Activated CD8-positive, alpha-beta memory T cell treated with anti-CD3 and anti-CD28 coated beads for 36 hours (primary cell): ENCODE measurements at regions not wholly inside any gene's neighbourhood (a gene's known extent, or its start where the extent isn't known, plus 50 kb on each side); places are given as distances from the start of the nearest gene placed in this dataset.
"Not testable (repeated sequence)": the region's sequence is repeated elsewhere in the genome, so short reads cannot be mapped to it uniquely, and the experiment has no call there.

Source experiments
- CTCF ChIA-PET: fragments of 350-600 bp; sonication (Branson Sonifier 250); formaldehyde crosslinking; loops from one replicate; lab custom pipeline; 2021; ENCODE audit warnings: antibody characterized with exemption; lab: Charles Lee
- POLR2A ChIA-PET: fragments of 350-600 bp; sonication (Branson Sonifier 250); formaldehyde crosslinking; loops from one replicate; lab custom pipeline; 2021; ENCODE audit warnings: antibody characterized with exemption; lab: Charles Lee

GRCh38 chr3:10649463-10649862 is 144.1 kb upstream of the ATP2B2 start:
- POLR2A ChIA-PET = not testable (repeated sequence)

GRCh38 chr3:10651506-10651905 is 146.1 kb upstream of the ATP2B2 start:
- CTCF ChIA-PET = no interaction called here

More at GRCh38 chr3:10649463-10649862, 144.1 kb upstream of the ATP2B2 start:
- CTCF ChIA-PET = not testable (repeated sequence)

GRCh38 chr3:10653241-10653640 is 147.9 kb upstream of the ATP2B2 start:
- CTCF ChIA-PET = no interaction called here

More at GRCh38 chr3:10651506-10651905, 146.1 kb upstream of the ATP2B2 start:
- POLR2A ChIA-PET = no interaction called here

GRCh38 chr3:10653866-10654611 is 148.7 kb upstream of the ATP2B2 start:
- CTCF ChIA-PET = no interaction called here
- POLR2A ChIA-PET = no interaction called here

More at GRCh38 chr3:10653241-10653640, 147.9 kb upstream of the ATP2B2 start:
- POLR2A ChIA-PET = no interaction called here

GRCh38 chr3:10655105-10655504 is 149.7 kb upstream of the ATP2B2 start:
- ChIA-PET CTCF (no interaction called here), POLR2A (no interaction called here)

- POLR2A ChIA-PET = not testable (repeated sequence)
These were observed 152.0 kb upstream of the ATP2B2 start for GRCh38 chr3:10657339-10657738.

GRCh38 chr3:10665592-10665991 is 150.4 kb upstream of the SLC6A11 start:
- ChIA-PET POLR2A (no interaction called here), CTCF (interaction anchor here (1.7 kb wide), 1 partner anchor 73 kb away, joined by 5 read pairs; no protein-coding TSS in a partner anchor)

More at GRCh38 chr3:10657339-10657738, 152.0 kb upstream of the ATP2B2 start:
- CTCF ChIA-PET = not testable (repeated sequence)

- CTCF ChIA-PET = interaction anchor here (1.7 kb wide), 1 partner anchor 72 kb away, joined by 5 read pairs; no protein-coding TSS in a partner anchor
- POLR2A ChIA-PET = no interaction called here
These were observed 149.4 kb upstream of the SLC6A11 start for GRCh38 chr3:10666621-10667020.

- CTCF ChIA-PET = no interaction called here
These were observed 148.8 kb upstream of the SLC6A11 start for GRCh38 chr3:10667269-10667668.

GRCh38 chr3:10667901-10668476 is 148.0 kb upstream of the SLC6A11 start:
- CTCF ChIA-PET = no interaction called here

More at GRCh38 chr3:10667269-10667668, 148.8 kb upstream of the SLC6A11 start:
- POLR2A ChIA-PET = no interaction called here

GRCh38 chr3:10669490-10670048 is 146.5 kb upstream of the SLC6A11 start:
- ChIA-PET CTCF (no interaction called here), POLR2A (no interaction called here)

More at GRCh38 chr3:10667901-10668476, 148.0 kb upstream of the SLC6A11 start:
- POLR2A ChIA-PET = no interaction called here

GRCh38 chr3:10672422-10672821 is 143.6 kb upstream of the SLC6A11 start:
- CTCF ChIA-PET = no interaction called here
- POLR2A ChIA-PET = no interaction called here

- ChIA-PET POLR2A (no interaction called here), CTCF (no interaction called here)
These were observed 141.4 kb upstream of the SLC6A11 start for GRCh38 chr3:10674578-10674977.

GRCh38 chr3:10676905-10677304 is 139.1 kb upstream of the SLC6A11 start:
- ChIA-PET POLR2A (no interaction called here), CTCF (no interaction called here)

GRCh38 chr3:10678796-10679376 is 137.1 kb upstream of the SLC6A11 start:
- ChIA-PET POLR2A (no interaction called here), CTCF (no interaction called here)

- ChIA-PET POLR2A (no interaction called here), CTCF (no interaction called here)
These were observed 135.2 kb upstream of the SLC6A11 start for GRCh38 chr3:10680796-10681195.

GRCh38 chr3:10682692-10683091 is 133.3 kb upstream of the SLC6A11 start:
- ChIA-PET POLR2A (no interaction called here), CTCF (no interaction called here)

GRCh38 chr3:10683106-10683505 is 132.9 kb upstream of the SLC6A11 start:
- ChIA-PET POLR2A (no interaction called here), CTCF (no interaction called here)

GRCh38 chr3:10688126-10688525 is 127.9 kb upstream of the SLC6A11 start:
- POLR2A ChIA-PET = no interaction called here
- CTCF ChIA-PET = no interaction called here

- CTCF ChIA-PET = no interaction called here
These were observed 127.4 kb upstream of the SLC6A11 start for GRCh38 chr3:10688548-10689172.

More at GRCh38 chr3:10688548-10689172, 127.4 kb upstream of the SLC6A11 start:
- POLR2A ChIA-PET = no interaction called here
